ENCODE measurements at regions not wholly inside any gene's neighbourhood (a gene's known extent, or its start where the extent isn't known, plus 50 kb on each side); places are given as distances from the start of the nearest gene placed in this dataset.

DNA sequence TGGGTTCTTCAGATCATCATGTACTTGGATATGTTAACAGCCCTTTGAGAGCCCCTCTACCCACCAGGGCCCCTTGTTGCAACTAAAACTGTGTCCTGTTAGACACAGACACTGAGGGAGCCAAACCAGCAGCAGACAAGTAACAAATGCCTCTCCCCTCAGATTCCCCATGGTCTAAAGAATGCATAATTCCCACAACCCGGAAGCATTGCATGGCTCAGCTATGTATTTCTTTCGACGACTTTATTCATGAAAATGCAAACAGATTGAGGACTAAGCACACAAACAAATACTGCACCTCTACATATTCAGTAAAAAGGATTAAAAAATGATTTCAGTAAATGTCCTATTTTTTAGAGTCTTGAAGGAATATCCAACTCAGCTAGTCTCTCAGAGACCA, 70.1 kb upstream of the HECW1 start:
- Mint-ChIP-seq H3K4me1 (peaks cover 24 to 28% of the 10 kb centered on the region in 2 experiments), H3K9me3 (peaks cover 0 to 3% of the 10 kb centered on the region in 2 experiments; a peak in 2 of 5 replicates), H3K4me3 (no peak overlapping the region), H3K36me3 (ENCODE audit: insufficient read depth in 1 of 3, low read depth in 3 of 3) (no peaks in the 10 kb centered on the region), H3K27ac (no peak overlapping the region), H3K27me3 (ENCODE audit: low read depth) (no peaks in the 10 kb centered on the region)
- no peaks in the 10 kb centered on the region for H3K23me2 ChIP-seq (ENCODE audit: insufficient read length, low read depth, low read length, poor library complexity, severe bottlenecking)
- H3K4ac ChIP-seq (ENCODE audit: low read depth, low read length): no peak overlapping the region
- H2BK12ac ChIP-seq (ENCODE audit: insufficient read length, low read depth, low read length): no peak overlapping the region
- no peaks in the 10 kb centered on the region for H4K20me1 ChIP-seq (ENCODE audit: control insufficient read depth, insufficient read depth, insufficient read length)
- no peak overlapping the region for H3K56ac ChIP-seq (ENCODE audit: insufficient read length, low read depth, low read length)
- no peak overlapping the region for H2BK120ac ChIP-seq (ENCODE audit: low read depth, low read length, poor library complexity, severe bottlenecking)
- H4K91ac ChIP-seq (ENCODE audit: insufficient read length, low read depth, low read length): no peak overlapping the region
- H3K4me2 ChIP-seq (ENCODE audit: insufficient read depth, insufficient read length, low read length): no peak overlapping the region
- no peak overlapping the region for H4K5ac ChIP-seq (ENCODE audit: insufficient read length, low read depth, low read length)
- H3K14ac ChIP-seq (ENCODE audit: insufficient read depth, low read length): no peak overlapping the region
- peaks cover 9% of the 10 kb centered on the region; the same call in 1 of the 2 replicates for H3K4me1 ChIP-seq (ENCODE audit: insufficient read depth, low read length)
- H3K79me2 ChIP-seq (ENCODE audit: insufficient read depth, low read length): no peaks in the 10 kb centered on the region
- no peaks in the 10 kb centered on the region for H3K27me3 ChIP-seq (ENCODE audit: insufficient read depth, low read length)
- no peak overlapping the region for H3K23ac ChIP-seq (ENCODE audit: insufficient read length, low read depth, low read length)
- no peak overlapping the region for H2BK5ac ChIP-seq (ENCODE audit: insufficient read length, low read length)
- no peak overlapping the region for H2BK15ac ChIP-seq (ENCODE audit: low read depth, low read length)
- no peak overlapping the region for H3K9ac ChIP-seq (ENCODE audit: extremely low read depth, insufficient read length, low read length)
- no peak overlapping the region for H3T11ph ChIP-seq (ENCODE audit: low read length)
- no peak overlapping the region for H3K27ac ChIP-seq (ENCODE audit: insufficient read length, low read depth, low read length)
- no peak overlapping the region for H2AK5ac ChIP-seq (ENCODE audit: insufficient read length, low read length)
- no peak overlapping the region for H4K8ac ChIP-seq (replicated peaks; ENCODE audit: insufficient read length, low read depth, low read length)
- DNase-seq: no peak
- H2BK20ac ChIP-seq (ENCODE audit: low read depth, low read length, poor library complexity, severe bottlenecking): no peak overlapping the region
- WGBS (ENCODE audit: extremely low coverage, insufficient read length, low lambda C conversion rate): no CpG with 5 or more reads among the region's 3 CpGs
- TF ChIP-seq, protein P1, sequence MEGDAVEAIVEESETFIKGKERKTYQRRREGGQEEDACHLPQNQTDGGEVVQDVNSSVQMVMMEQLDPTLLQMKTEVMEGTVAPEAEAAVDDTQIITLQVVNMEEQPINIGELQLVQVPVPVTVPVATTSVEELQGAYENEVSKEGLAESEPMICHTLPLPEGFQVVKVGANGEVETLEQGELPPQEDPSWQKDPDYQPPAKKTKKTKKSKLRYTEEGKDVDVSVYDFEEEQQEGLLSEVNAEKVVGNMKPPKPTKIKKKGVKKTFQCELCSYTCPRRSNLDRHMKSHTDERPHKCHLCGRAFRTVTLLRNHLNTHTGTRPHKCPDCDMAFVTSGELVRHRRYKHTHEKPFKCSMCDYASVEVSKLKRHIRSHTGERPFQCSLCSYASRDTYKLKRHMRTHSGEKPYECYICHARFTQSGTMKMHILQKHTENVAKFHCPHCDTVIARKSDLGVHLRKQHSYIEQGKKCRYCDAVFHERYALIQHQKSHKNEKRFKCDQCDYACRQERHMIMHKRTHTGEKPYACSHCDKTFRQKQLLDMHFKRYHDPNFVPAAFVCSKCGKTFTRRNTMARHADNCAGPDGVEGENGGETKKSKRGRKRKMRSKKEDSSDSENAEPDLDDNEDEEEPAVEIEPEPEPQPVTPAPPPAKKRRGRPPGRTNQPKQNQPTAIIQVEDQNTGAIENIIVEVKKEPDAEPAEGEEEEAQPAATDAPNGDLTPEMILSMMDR (conservative IDR thresholded peaks at IDR 0.05): no peak
- no peak overlapping the region for H2AFZ ChIP-seq (ENCODE audit: low read length)
- H3K9me3 ChIP-seq (ENCODE audit: control insufficient read depth, low read depth, low read length): no peaks in the 10 kb centered on the region
- no peak overlapping the region for H3K18ac ChIP-seq (ENCODE audit: insufficient read length, low read depth, low read length)
- H3K79me1 ChIP-seq (ENCODE audit: insufficient read depth, low read depth, low read length, poor library complexity, severe bottlenecking): no peaks in the 10 kb centered on the region

Data from H9 (cell line).